GM03348 (cell line): ENCODE measurements at regions not wholly inside any gene's neighbourhood (a gene's known extent, or its start where the extent isn't known, plus 50 kb on each side); places are given as distances from the start of the nearest gene placed in this dataset.

Experiments
- DNase-seq: peaks from one replicate; pipeline ENCODE4 v3.0.0; 2012; ENCODE audit warnings: low spot score

- no peak for DNase-seq
These were observed 587.0 kb upstream of the DSEL start for GRCh38 chr18:68103561-68103960.

GRCh38 chr18:68102117-68102516 is 585.6 kb upstream of the DSEL start:
- no peak for DNase-seq

- no peak for DNase-seq
These were observed 582.1 kb upstream of the DSEL start for GRCh38 chr18:68098655-68099054.

- DNase-seq, result no peak
These were observed 570.0 kb upstream of the DSEL start for GRCh38 chr18:68086481-68086880.

GRCh38 chr18:68085251-68085650 is 568.7 kb upstream of the DSEL start:
- no peak for DNase-seq

- no peak for DNase-seq
These were observed 567.3 kb upstream of the DSEL start for GRCh38 chr18:68083776-68084175.

- DNase-seq, result peak; percentile 40
These were observed 566.6 kb upstream of the DSEL start for GRCh38 chr18:68083131-68083530.

GRCh38 chr18:68072744-68073143 is 556.2 kb upstream of the DSEL start:
- no peak for DNase-seq

- no peak for DNase-seq
These were observed 544.4 kb upstream of the DSEL start for GRCh38 chr18:68060871-68061270.

GRCh38 chr18:68056936-68057335 is 540.4 kb upstream of the DSEL start:
- peak; percentile 25 for DNase-seq

GRCh38 chr18:68054669-68055068 is 538.1 kb upstream of the DSEL start:
- DNase-seq, result no peak

GRCh38 chr18:68053290-68053689 is 536.8 kb upstream of the DSEL start:
- no peak for DNase-seq

GRCh38 chr18:68041327-68041726 is 524.8 kb upstream of the DSEL start:
- DNase-seq, result no peak

GRCh38 chr18:68040198-68040597 is 523.7 kb upstream of the DSEL start:
- no peak for DNase-seq

- DNase-seq, result no peak
These were observed 519.4 kb upstream of the DSEL start for GRCh38 chr18:68035774-68036522.

GRCh38 chr18:68034296-68034695 is 517.8 kb upstream of the DSEL start:
- DNase-seq, result peak; percentile 16

- peak; percentile 3 for DNase-seq
These were observed 516.9 kb upstream of the DSEL start for GRCh38 chr18:68033466-68033865.

- peak; percentile 24 for DNase-seq
These were observed 508.2 kb upstream of the DSEL start for GRCh38 chr18:68024716-68025115.

- DNase-seq, result no peak
These were observed 500.9 kb upstream of the DSEL start for GRCh38 chr18:68017385-68017784.

GRCh38 chr18:67997496-67997895 is 481.0 kb upstream of the DSEL start:
- no peak for DNase-seq

- DNase-seq, result no peak
These were observed 479.2 kb upstream of the DSEL start for GRCh38 chr18:67995769-67996168.

GRCh38 chr18:67980241-67980640 is 463.7 kb upstream of the DSEL start:
- no peak for DNase-seq

- no peak for DNase-seq
These were observed 460.6 kb upstream of the DSEL start for GRCh38 chr18:67977067-67977616.

GRCh38 chr18:67973916-67974315 is 457.4 kb upstream of the DSEL start:
- no peak for DNase-seq
